Hematopoietic multipotent progenitor cell treated with erythropoietin and hydrocortisone succinate and interleukin-3 and kit ligand, for 8 days (in vitro differentiated cells): ENCODE measurements at regions not wholly inside any gene's neighbourhood (a gene's known extent, or its start where the extent isn't known, plus 50 kb on each side); places are given as distances from the start of the nearest gene placed in this dataset.

Experiments
- DNase-seq: peaks from one replicate; pipeline ENCODE4 v3.0.0-alpha.2; 2015

- DNase-seq: no peak
Observed at GRCh38 chr21:15152591-15152990, 87.8 kb upstream of the NRIP1 start.

DNA sequence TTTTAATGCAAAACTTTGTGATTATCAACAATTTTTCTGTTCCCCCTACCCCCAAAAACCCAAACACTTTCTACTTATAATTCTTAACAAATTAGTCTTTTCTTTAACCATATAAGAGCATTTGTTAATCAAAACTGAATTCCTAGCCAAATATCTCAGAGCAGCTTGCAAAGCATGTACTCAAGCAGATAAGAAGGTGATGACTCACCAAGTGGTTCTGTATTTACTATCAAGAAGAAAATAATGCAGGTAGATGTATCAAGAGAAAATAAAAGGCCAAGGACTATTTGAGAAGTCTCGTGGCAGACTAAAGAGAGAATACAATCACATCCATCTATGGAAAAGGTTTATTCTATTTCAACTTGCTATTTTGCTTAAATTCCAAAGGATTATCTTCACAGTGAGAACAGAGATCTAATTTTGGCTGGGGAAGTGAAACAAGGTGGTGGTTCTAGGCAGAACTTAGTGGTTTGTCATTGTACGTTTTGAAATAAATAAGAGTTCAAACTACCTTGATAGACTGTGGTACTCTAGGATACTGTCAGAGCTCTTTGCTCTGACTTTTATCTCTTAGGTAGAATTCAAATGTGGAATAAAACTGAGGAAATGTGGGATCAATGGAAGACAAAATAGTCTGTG, 94.7 kb upstream of the NRIP1 start:
- peak; percentile 11 for DNase-seq

- DNase-seq: no peak
Observed at GRCh38 chr21:15160136-15160535, 95.3 kb upstream of the NRIP1 start.

- DNase-seq: no peak
Observed at GRCh38 chr21:15162921-15163320, 98.1 kb upstream of the NRIP1 start.

DNA sequence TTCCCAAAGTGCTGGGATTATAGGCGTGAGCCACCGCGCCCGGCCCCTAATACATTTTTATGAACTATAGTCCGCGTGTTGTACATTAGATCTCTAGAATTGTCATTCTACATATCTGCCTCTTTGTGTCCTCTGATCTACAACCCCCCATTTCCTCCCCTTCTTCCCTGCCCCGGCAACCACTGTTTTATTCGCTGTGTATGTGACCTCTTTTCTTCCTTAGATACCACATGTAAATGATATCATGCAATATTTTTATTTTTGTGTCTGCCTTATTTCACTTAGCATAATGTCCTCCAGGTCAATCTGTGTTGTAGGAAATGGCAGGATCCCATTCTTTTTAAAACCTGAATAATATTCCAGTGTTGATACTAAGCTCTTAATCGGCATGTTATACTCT, 99.5 kb upstream of the NRIP1 start:
- DNase-seq: no peak

- no peak for DNase-seq
Observed at GRCh38 chr21:15164678-15165303, 100.0 kb upstream of the NRIP1 start.

- DNase-seq: no peak
Observed at GRCh38 chr21:15170614-15171013, 105.8 kb upstream of the NRIP1 start.

GRCh38 chr21:15171546-15171945, 106.7 kb upstream of the NRIP1 start:
- DNase-seq: no peak

DNA sequence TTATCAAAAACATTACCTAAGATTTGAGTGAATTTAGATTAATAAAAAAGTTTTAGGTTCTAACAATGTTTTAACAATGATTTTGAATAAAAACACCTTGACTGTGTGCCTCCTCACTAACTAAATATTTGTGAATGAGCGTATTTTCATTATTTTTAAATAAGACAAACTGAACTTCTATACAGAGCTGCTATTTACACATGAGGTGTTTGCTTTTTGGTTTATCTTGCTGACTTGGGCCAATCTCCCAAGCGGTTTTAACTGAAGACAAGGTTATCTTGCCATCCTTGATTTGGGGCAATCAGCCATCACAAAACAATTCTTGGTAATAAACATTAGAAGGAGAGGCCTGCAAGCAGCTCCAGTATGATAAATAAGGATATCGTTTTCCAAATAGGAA, 108.2 kb upstream of the NRIP1 start:
- no peak for DNase-seq

DNA sequence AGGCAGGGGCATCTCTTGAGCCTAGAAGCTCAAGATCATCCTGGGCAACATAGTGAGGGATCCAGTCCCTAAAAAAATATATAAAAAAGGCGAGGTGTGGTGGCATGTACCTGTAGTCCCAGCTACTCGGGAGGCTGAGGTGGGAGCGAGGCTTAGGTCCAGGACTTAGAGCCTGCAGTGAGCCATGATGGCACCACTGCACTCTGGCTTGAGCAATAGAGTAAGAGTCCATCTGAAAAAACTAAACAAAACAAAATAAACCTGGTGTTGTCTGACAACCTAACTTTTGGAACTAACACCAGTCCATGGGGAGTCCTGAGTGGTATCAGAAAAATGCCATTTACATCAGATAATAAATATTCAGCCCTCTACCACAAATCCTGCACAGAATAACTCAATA, 110.1 kb upstream of the NRIP1 start:
- DNase-seq: no peak

- DNase-seq: no peak
Observed at GRCh38 chr21:15182731-15183130, 117.9 kb upstream of the NRIP1 start.

GRCh38 chr21:15183813-15184257, 119.0 kb upstream of the NRIP1 start:
- no peak for DNase-seq

DNA sequence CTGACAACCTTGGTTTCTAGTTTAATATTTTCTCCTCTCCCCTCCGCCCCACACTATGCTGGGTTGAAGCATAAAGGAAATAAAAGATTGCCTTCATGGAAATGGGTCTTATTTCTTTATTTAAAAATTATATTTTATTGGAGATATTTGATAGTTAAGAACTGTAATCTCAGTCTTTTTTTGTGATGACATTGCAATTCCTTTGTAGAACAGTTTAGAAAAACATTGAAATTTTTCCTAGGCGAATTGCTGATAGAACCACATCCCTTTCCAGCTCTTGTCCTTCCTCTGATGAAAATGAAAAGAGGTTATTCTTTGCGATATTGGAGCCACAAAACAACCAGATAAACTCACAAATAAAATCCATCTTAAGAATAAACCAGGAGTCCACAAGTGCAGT, 125.6 kb upstream of the NRIP1 start:
- DNase-seq: no peak

DNA sequence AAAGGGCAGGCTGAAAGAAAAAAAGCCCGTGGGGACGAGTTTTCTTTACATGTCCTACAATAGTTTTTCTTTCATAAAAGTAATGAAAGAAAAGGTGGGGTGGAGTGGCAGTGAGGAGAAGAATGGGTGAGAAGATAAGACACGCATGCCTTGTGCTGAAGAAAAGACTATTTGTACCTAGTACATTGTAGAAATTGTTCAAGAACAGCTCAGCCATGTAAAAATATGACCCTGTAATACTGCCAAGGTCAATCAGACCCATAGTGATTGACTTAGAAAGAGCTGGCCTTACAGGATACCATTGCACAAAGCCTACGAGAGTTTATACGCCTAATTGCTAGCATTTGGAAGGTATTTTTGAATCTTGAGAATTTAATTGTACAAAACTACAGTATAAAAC, 126.0 kb upstream of the NRIP1 start:
- DNase-seq: no peak

- DNase-seq: no peak
Observed at GRCh38 chr21:15191342-15191741, 126.5 kb upstream of the NRIP1 start.

- DNase-seq: no peak
Observed at GRCh38 chr21:15192243-15192642, 127.4 kb upstream of the NRIP1 start.

GRCh38 chr21:15193937-15194336, 129.1 kb upstream of the NRIP1 start:
- DNase-seq: no peak

DNA sequence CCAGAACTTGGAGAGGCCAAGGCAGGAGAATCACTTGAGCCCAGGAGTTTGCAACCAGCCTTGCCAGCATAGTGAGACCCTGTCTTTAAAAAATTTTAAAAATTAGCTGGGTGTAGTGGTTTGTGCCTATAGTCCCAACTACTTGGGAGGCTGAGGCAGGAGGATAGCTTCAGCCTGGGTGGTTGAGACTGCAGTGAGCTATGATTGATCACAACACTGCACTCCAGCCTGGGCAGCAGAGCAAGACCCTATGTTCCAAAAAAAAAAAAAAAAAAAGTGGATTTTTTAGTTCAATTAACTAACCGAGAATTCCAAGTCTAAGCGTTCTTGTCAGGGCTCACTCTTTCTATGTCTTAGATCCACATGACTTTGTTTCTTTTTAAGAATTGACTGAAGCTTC, 130.3 kb upstream of the NRIP1 start:
- DNase-seq: no peak

GRCh38 chr21:15195768-15196167, 131.0 kb upstream of the NRIP1 start:
- DNase-seq: no peak

- DNase-seq: no peak
Observed at GRCh38 chr21:15197696-15198095, 132.9 kb upstream of the NRIP1 start.

GRCh38 chr21:15199414-15200383, 134.9 kb upstream of the NRIP1 start:
- DNase-seq: no peak

DNA sequence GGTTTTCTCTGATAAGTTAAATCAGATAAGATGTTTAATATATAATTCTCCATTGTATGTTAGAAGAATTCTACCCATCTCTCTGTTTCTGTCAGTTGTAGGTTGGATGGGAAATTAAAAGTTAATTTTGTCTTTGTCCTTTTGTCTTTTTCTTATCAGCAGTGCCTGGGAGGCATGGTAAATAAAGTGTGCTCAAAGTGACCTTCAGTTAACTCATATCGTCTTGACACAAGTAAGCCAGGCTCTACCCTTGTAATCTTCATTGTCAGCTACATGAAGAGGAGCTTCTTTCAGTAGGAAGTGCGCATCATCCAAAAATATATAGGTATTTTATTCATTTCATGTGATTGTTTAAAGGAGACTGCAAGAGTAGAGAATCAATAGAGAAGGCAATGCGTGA, 138.9 kb upstream of the NRIP1 start:
- no peak for DNase-seq

- no peak for DNase-seq
Observed at GRCh38 chr21:15204140-15204969, 139.6 kb upstream of the NRIP1 start.
